A549 (cell line): ENCODE measurements at regions not wholly inside any gene's neighbourhood (a gene's known extent, or its start where the extent isn't known, plus 50 kb on each side); places are given as distances from the start of the nearest gene placed in this dataset.
A peak's percentile ranks its signal among the peaks of the same experiment; 100 is the strongest.

Experiments
- ATAC-seq, 2 experiments: fragments of 200-7000 bp in 1 of 2; fragments of >200 bp in 1 of 2; cut with Nextera tagmentation in 1 of 2; cut with Tn5 transposase in 1 of 2; 3 replicates each; pipeline versions ENCODE4 v1.8.0 to v1.9.1; 2018 to 2020; ENCODE audit warnings: mild to moderate bottlenecking in 1 of 2, moderate library complexity in 1 of 2
- CTCF ChIA-PET: fragments of 300-600 bp; sonication (Branson Sonifier 250); formaldehyde crosslinking; extraction: SDS; loops from one replicate; lab custom pipeline; 2021; ENCODE audit warnings: antibody characterized with exemption, inconsistent platforms; lab: Yijun Ruan, JAX
- POLR2A ChIA-PET: fragments of 350-600 bp; formaldehyde crosslinking; extraction: SDS; loops from one replicate; lab custom pipeline; 2021; ENCODE audit warnings: antibody characterized with exemption, inconsistent platforms; lab: Yijun Ruan, JAX
- DNase-seq, 2 experiments: peaks; one replicate each; pipeline versions ENCODE4 v3.0.0 to v3.0.0-alpha.2; 2011 to 2016; ENCODE audit warnings: low read depth in 1 of 2, low spot score in 1 of 2
- FAIRE-seq: peaks from 2 replicates; lab custom pipeline; 2011; peaks lifted over from hg19 to GRCh38; lab: Jason Lieb, UNC
- H3K27ac ChIP-seq, 2 experiments: fragments of >200 bp; sonication (Bioruptor Twin); formaldehyde crosslinking; 3 replicates each; pipeline ENCODE4 v1.5.1; 2016 to 2017
- H3K4me1 ChIP-seq: fragments of >200 bp; sonication (Bioruptor Twin); formaldehyde crosslinking; 3 replicates; pipeline ENCODE4 v1.6.1; 2016
- H3K4me2 ChIP-seq: fragments of >200 bp; sonication (Bioruptor Twin); formaldehyde crosslinking; 3 replicates; pipeline ENCODE4 v1.6.1; 2016
- H3K4me3 ChIP-seq: fragments of >200 bp; sonication (Bioruptor Twin); formaldehyde crosslinking; 3 replicates; pipeline ENCODE4 v1.5.1; 2016
- H3K9me3 ChIP-seq: fragments of >200 bp; sonication (Bioruptor Twin); formaldehyde crosslinking; 3 replicates; pipeline ENCODE4 v1.6.1; 2016
- CBX2 ChIP-seq: fragments of 200-600 bp; sonication (generic); IDR thresholded peaks from 2 replicates; pipeline ENCODE4 v1.6.1; 2016; ENCODE audit warnings: low read depth, mild to moderate bottlenecking, borderline replicate concordance
- CBX8 ChIP-seq: fragments of 200-600 bp; sonication (generic); IDR thresholded peaks from 2 replicates; pipeline ENCODE4 v1.6.1; 2016
- EHF ChIP-seq: fragments of 250-450 bp; sonication (Bioruptor Pico); IDR thresholded peaks from 2 replicates; pipeline ENCODE4 v1.5.0; 2020; ENCODE audit warnings: mild to moderate bottlenecking
- EP300 ChIP-seq, 2 experiments: fragments of >200 bp; sonication (Bioruptor Twin); formaldehyde crosslinking; IDR thresholded peaks; 2 replicates in 1 of 2; 3 replicates in 1 of 2; pipeline ENCODE4 v1.6.1; 2016 to 2017
- ESRRA ChIP-seq: fragments of 150-350 bp; IDR thresholded peaks from 2 replicates; pipeline ENCODE4 v1.6.1; 2014; ENCODE audit warnings: mild to moderate bottlenecking, low read length, borderline replicate concordance
- FOSB ChIP-seq: fragments of 250-450 bp; sonication (Bioruptor Pico); IDR thresholded peaks from 2 replicates; pipeline ENCODE4 v1.5.0; 2020; ENCODE audit warnings: mild to moderate bottlenecking, moderate library complexity
- FOSL2 ChIP-seq, 2 experiments: fragments of 450-650 bp in 1 of 2; fragments of >200 bp in 1 of 2; sonication (Bioruptor Twin) in 1 of 2; formaldehyde crosslinking; IDR thresholded peaks; 2 replicates each; pipeline versions ENCODE4 v1.5.0 to v1.6.1; 2016 to 2020; ENCODE audit warnings: mild to moderate bottlenecking in 1 of 2, moderate library complexity in 1 of 2
- FOXS1 ChIP-seq: fragments of 250-450 bp; sonication (Bioruptor Pico); IDR thresholded peaks from 2 replicates; pipeline ENCODE4 v1.5.0; 2020; ENCODE audit warnings: mild to moderate bottlenecking, moderate library complexity
- GATA3 ChIP-seq: IDR thresholded peaks from 2 replicates; pipeline ENCODE4 v1.6.1; 2012; ENCODE audit warnings: borderline replicate concordance
- KDM1A ChIP-seq: fragments of 200-600 bp; sonication (generic); IDR thresholded peaks from 2 replicates; pipeline ENCODE4 v1.6.1; 2016; ENCODE audit warnings: low read depth, mild to moderate bottlenecking
- KDM5A ChIP-seq: fragments of 200-600 bp; sonication (generic); IDR thresholded peaks from 2 replicates; pipeline ENCODE4 v1.6.1; 2016; ENCODE audit warnings: antibody characterized with exemption, mild to moderate bottlenecking
- MAFK ChIP-seq: fragments of 450-650 bp; IDR thresholded peaks from 2 replicates; pipeline ENCODE4 v1.6.1; 2014; ENCODE audit not compliant: partially characterized antibody
- NPAS2 ChIP-seq: fragments of 250-450 bp; sonication (Bioruptor Pico); IDR thresholded peaks from 2 replicates; pipeline ENCODE4 v1.8.0; 2022; ENCODE audit warnings: mild to moderate bottlenecking, moderate library complexity, borderline replicate concordance
- PHF8 ChIP-seq: fragments of 200-600 bp; sonication (generic); IDR thresholded peaks from 2 replicates; pipeline ENCODE4 v1.6.1; 2016; ENCODE audit warnings: low read depth, mild to moderate bottlenecking, antibody characterized with exemption, moderate library complexity, borderline replicate concordance
- POLR2A ChIP-seq: IDR thresholded peaks from 2 replicates; pipeline ENCODE4 v1.6.1; 2012; ENCODE audit warnings: mild to moderate bottlenecking, low read length
- POLR2AphosphoS2 ChIP-seq: conservative IDR thresholded peaks from 2 replicates; pipeline ENCODE4 v1.6.1; 2012; ENCODE audit warnings: low read length, improper control_type of control experiment, inconsistent platforms
- RARB ChIP-seq: fragments of 250-450 bp; sonication (Bioruptor Pico); IDR thresholded peaks from 2 replicates; pipeline ENCODE4 v1.8.0; 2021; ENCODE audit warnings: mild to moderate bottlenecking, moderate library complexity
- RFX5 ChIP-seq: fragments of 450-650 bp; IDR thresholded peaks from 2 replicates; pipeline ENCODE4 v1.7.1; 2014; ENCODE audit warnings: antibody characterized with exemption, mild to moderate bottlenecking, moderate library complexity
- RNF2 ChIP-seq: fragments of 200-600 bp; sonication (generic); IDR thresholded peaks from 2 replicates; pipeline ENCODE4 v1.6.1; 2016; ENCODE audit warnings: low read depth, mild to moderate bottlenecking, antibody characterized with exemption, moderate library complexity, borderline replicate concordance
- SMC3 ChIP-seq: fragments of >200 bp; sonication (Bioruptor Twin); formaldehyde crosslinking; IDR thresholded peaks from 3 replicates; pipeline ENCODE4 v1.6.1; 2018; ENCODE audit warnings: inconsistent platforms
- SREBF2 ChIP-seq: fragments of 450-650 bp; IDR thresholded peaks from 2 replicates; pipeline ENCODE4 v1.6.1; 2014; ENCODE audit warnings: mild to moderate bottlenecking, moderate library complexity
- TP53 ChIP-seq: fragments of 250-450 bp; sonication (Bioruptor Pico); IDR thresholded peaks from 2 replicates; pipeline ENCODE4 v1.5.0; 2021; ENCODE audit warnings: mild to moderate bottlenecking, moderate library complexity
- WGBS: methylation state at CpG from one replicate; pipeline ENCODE4 v1.1.6; 2017; ENCODE audit errors: missing lambda C conversion rate; 5-methylcytosine and 5-hydroxymethylcytosine counted together
- TF ChIP-seq, protein P1 (sequence below): fragments of 450-650 bp; IDR thresholded peaks from 2 replicates; pipeline ENCODE4 v1.6.1; 2014; ENCODE audit warnings: antibody characterized with exemption
- TF ChIP-seq, protein P2 (sequence below): fragments of 250-450 bp; sonication (Bioruptor Pico); IDR thresholded peaks from 2 replicates; pipeline ENCODE4 v1.5.0; 2020; ENCODE audit warnings: low read depth, mild to moderate bottlenecking, moderate library complexity
- TF ChIP-seq, protein P3 (sequence below): fragments of >200 bp; sonication (Bioruptor Twin); formaldehyde crosslinking; IDR thresholded peaks from 3 replicates; pipeline ENCODE4 v1.5.1; 2016
- TF ChIP-seq, protein P4 (sequence below): fragments of >200 bp; sonication (Bioruptor Twin); formaldehyde crosslinking; IDR thresholded peaks from 2 replicates; pipeline ENCODE4 v1.6.1; 2016

DNA sequence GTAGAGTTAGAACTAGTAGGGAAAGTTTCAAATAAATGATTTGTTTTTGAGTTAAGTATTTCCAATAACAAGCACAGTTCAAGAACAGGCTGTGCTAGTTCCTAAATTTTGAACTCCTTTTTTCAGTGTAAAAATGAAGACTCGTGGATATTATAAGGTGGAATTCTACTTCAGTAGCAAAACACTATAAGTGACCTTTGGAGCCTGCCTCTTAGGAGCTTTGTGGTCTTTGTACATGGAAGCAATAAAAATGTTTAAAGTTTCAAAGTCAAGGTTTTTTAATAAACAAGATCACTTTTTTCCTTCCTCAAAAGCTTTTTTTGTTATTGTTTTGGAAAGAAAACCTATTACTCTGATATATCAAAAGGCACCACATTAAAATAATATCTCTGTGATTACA lies 292.4 kb upstream of the VWC2 start:
- no peak for TF ChIP-seq SREBF2
- TF ChIP-seq, protein P1, sequence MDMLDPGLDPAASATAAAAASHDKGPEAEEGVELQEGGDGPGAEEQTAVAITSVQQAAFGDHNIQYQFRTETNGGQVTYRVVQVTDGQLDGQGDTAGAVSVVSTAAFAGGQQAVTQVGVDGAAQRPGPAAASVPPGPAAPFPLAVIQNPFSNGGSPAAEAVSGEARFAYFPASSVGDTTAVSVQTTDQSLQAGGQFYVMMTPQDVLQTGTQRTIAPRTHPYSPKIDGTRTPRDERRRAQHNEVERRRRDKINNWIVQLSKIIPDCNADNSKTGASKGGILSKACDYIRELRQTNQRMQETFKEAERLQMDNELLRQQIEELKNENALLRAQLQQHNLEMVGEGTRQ: no peak
- no peak for TF ChIP-seq MAFK
- no peak for TF ChIP-seq PHF8
- TF ChIP-seq, protein P2, sequence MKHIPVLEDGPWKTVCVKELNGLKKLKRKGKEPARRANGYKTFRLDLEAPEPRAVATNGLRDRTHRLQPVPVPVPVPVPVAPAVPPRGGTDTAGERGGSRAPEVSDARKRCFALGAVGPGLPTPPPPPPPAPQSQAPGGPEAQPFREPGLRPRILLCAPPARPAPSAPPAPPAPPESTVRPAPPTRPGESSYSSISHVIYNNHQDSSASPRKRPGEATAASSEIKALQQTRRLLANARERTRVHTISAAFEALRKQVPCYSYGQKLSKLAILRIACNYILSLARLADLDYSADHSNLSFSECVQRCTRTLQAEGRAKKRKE (CRISPR knock-in tag): no peak
- TF ChIP-seq TP53 (CRISPR knock-in tag): no peak
- no peak for TF ChIP-seq POLR2A
- TF ChIP-seq EHF (CRISPR knock-in tag): no peak
- TF ChIP-seq KDM5A: no peak
- no peaks in the 10 kb centered on the region for H3K4me1 ChIP-seq
- WGBS: 2% methylated on average over 1 of the region's 1 CpG
- no peak for DNase-seq
- H3K4me3 ChIP-seq: no peak overlapping the region
- no peak for ATAC-seq
- H3K9me3 ChIP-seq: no peaks in the 10 kb centered on the region
- no peak overlapping the region for H3K4me2 ChIP-seq
- ChIA-PET POLR2A (no interaction called here), CTCF (no interaction called here)
- FAIRE-seq: no peak
- H3K27ac ChIP-seq: no peak overlapping the region

DNA sequence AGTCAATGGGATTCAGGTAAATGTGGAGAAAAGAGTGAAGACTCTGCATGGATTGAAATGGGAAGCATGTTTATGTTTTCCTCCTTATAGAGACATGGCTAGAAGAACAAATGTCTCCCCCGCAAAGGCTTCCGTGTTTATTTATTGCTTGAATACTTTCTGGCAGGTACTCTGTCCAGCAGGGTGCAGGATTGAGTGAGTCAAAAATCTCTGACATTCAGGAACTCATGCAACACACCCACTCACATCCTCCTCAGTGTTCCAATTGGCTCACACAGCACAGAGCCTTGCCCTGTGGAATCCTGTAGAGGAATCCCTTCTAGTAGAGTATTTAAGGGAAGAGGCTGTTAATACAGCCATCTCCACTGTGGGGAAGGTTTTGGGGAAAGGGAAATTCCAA lies 290.3 kb upstream of the VWC2 start:
- FAIRE-seq: no peak
- TF ChIP-seq POLR2AphosphoS2 (no peak), RFX5 (no peak), CBX8 (no peak)
- TF ChIP-seq, all 56 proteins: peak for 0
- Histone ChIP-seq H3K4me1 (no peaks in the 10 kb centered on the region), H3K9me3 (no peaks in the 10 kb centered on the region), H3K4me2 (no peak overlapping the region), H3K4me3 (no peak overlapping the region), H3K27ac (no peak overlapping the region)
- POLR2A ChIA-PET: no interaction called here
- ATAC-seq: no peak
- DNase-seq: peak in 1 of 2 experiments; percentile 1
- 2% methylated on average over 2 of the region's 2 CpGs for WGBS
- CTCF ChIA-PET: no interaction called here

DNA sequence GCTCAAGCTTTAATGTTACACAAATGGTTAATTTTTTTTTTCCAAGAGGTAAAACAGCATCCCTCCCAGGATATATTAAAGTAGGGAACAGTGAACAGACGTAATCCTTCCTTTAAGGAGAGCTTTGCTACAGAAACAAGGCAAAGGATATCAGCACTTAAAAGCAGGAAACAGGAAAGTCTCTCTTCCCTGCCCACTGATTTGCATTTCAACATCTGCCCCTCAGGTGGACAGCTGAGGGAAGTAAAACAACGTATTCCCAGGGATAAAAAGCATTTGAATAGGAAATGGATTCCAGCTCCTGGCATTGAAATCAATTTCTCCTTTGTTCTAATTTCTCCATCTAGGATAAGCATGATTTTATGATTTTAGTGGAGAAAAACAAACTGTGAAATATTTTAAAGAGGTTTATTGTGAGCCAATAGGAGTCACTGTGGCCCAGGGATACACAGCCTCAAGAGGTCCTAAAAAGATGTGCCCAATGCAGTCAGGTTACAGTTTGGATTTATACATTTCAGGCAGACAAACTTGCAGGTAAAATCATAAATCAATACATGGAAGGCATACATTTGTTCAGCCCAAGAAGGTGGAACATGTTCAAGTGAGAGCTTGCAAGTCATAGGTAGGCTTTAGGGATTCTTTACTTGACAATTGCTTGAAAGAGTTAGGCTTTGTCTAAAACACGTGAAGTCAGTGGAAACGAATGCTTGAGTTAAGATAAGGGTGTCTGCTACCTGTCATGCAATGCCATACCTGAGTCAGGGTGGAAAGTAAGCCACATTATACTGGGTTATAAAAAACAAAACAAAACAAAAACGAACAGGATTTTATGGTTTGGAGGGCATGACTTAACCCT lies 286.2 kb upstream of the VWC2 start:
- H3K4me1 ChIP-seq: no peaks in the 10 kb centered on the region
- no peak for TF ChIP-seq FOSL2 (IDR thresholded peaks at IDR 0.05)
- no peak for TF ChIP-seq FOSL2 (CRISPR knock-in tag; IDR thresholded peaks at IDR 0.05)
- TF ChIP-seq, protein P3, sequence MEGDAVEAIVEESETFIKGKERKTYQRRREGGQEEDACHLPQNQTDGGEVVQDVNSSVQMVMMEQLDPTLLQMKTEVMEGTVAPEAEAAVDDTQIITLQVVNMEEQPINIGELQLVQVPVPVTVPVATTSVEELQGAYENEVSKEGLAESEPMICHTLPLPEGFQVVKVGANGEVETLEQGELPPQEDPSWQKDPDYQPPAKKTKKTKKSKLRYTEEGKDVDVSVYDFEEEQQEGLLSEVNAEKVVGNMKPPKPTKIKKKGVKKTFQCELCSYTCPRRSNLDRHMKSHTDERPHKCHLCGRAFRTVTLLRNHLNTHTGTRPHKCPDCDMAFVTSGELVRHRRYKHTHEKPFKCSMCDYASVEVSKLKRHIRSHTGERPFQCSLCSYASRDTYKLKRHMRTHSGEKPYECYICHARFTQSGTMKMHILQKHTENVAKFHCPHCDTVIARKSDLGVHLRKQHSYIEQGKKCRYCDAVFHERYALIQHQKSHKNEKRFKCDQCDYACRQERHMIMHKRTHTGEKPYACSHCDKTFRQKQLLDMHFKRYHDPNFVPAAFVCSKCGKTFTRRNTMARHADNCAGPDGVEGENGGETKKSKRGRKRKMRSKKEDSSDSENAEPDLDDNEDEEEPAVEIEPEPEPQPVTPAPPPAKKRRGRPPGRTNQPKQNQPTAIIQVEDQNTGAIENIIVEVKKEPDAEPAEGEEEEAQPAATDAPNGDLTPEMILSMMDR: no peak
- no peak for TF ChIP-seq FOXS1 (CRISPR knock-in tag)
- TF ChIP-seq EP300 (IDR thresholded peaks at IDR 0.05): no peak
- no peak for TF ChIP-seq GATA3
- TF ChIP-seq CBX2: no peak
- TF ChIP-seq FOSB (CRISPR knock-in tag): no peak
- no peak for TF ChIP-seq RFX5
- TF ChIP-seq RNF2: no peak
- no peak for TF ChIP-seq ESRRA
- TF ChIP-seq POLR2AphosphoS2: no peak
- TF ChIP-seq NPAS2: no peak
- TF ChIP-seq KDM1A: no peak
- TF ChIP-seq, protein P4, sequence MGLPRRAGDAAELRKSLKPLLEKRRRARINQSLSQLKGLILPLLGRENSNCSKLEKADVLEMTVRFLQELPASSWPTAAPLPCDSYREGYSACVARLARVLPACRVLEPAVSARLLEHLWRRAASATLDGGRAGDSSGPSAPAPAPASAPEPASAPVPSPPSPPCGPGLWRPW: no peak
- no peak for TF ChIP-seq RARB (CRISPR knock-in tag)
- TF ChIP-seq SMC3: no peak
- ChIA-PET POLR2A (no interaction called here), CTCF (no interaction called here)
- no peak overlapping the region for H3K4me3 ChIP-seq
- no peak overlapping the region for H3K27ac ChIP-seq
- DNase-seq (no peak), FAIRE-seq (no peak), ATAC-seq (no peak)
- no peak overlapping the region for H3K4me2 ChIP-seq
- no peaks in the 10 kb centered on the region for H3K9me3 ChIP-seq
- WGBS: 3% methylated on average over 5 of the region's 5 CpGs
